Thyroid gland (tissue), 4 donors: ENCODE measurements at regions not wholly inside any gene's neighbourhood (a gene's known extent, or its start where the extent isn't known, plus 50 kb on each side); places are given as distances from the start of the nearest gene placed in this dataset.

Experiments
- CTCF ChIP-seq, 6 experiments: fragments of 200-600 bp in 3 of 6; fragments of 450-650 bp in 3 of 6; sonication (generic) in 3 of 6; IDR thresholded peaks; one replicate each; pipeline ENCODE4 v1.5.1; 2016 to 2019; ENCODE audit warnings: antibody characterized with exemption in 6 of 6, mild to moderate bottlenecking in 2 of 6, inconsistent platforms in 1 of 6, moderate library complexity in 1 of 6
- POLR2A ChIP-seq, 2 donors: fragments of 450-650 bp; IDR thresholded peaks; one replicate each; pipeline ENCODE4 v1.6.1; 2017; ENCODE audit warnings: antibody characterized with exemption in 2 of 2, mild to moderate bottlenecking in 2 of 2, moderate library complexity in 1 of 2

DNA sequence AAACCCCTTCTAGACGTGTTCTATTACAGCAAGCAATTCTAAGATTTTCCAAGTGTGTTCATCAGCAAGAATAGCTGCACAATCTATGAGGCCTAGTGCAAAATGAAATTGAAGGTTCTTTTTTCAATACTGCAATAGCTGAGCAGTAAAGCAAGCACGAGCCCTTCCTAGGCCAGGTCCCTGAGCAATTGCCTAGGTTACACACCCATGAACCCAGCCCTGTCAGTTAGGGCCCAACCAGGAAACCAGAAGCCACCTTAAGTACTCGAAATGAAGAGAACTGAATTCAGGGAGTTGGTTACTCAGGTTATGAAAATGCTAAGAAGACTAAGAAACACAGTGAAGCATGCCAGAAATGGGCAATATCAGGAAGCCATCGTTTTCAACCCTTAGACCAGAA, 52.0 kb upstream of the VWC2 start:
- TF ChIP-seq POLR2A (IDR thresholded peaks at IDR 0.05) (no peak), CTCF (IDR thresholded peaks at IDR 0.05) (no peak)
